GM12878 (cell line): ENCODE measurements at regions not wholly inside any gene's neighbourhood (a gene's known extent, or its start where the extent isn't known, plus 50 kb on each side); places are given as distances from the start of the nearest gene placed in this dataset.

Experiments used
- ATAC-seq: fragments of 200-7000 bp; cut with Tn5 transposase; 3 replicates; pipeline ENCODE4 v1.9.1; 2020; ENCODE audit warnings: mild to moderate bottlenecking, moderate library complexity
- BruUV-seq: library from RNA; stranded (reverse); fragments of 400-500 nt; replicated peaks from 2 replicates; lab custom pipeline; 2021; lab: Mats Ljungman, UMichigan
- CTCF ChIA-PET: fragments of 300-600 bp; sonication (Branson Sonifier 250); formaldehyde crosslinking; extraction: SDS; loops from one replicate; lab custom pipeline; 2021; ENCODE audit warnings: inconsistent platforms; lab: Yijun Ruan, JAX
- POLR2A ChIA-PET: fragments of 350-600 bp; formaldehyde crosslinking; extraction: SDS; loops from one replicate; lab custom pipeline; 2021; ENCODE audit warnings: inconsistent platforms; lab: Charles Lee
- RAD21 ChIA-PET: fragments of 300-600 bp; sonication (Branson Sonifier 250); formaldehyde crosslinking; loops from one replicate; lab custom pipeline; 2023; ENCODE audit warnings: antibody characterized with exemption; ENCODE audit not compliant: unreplicated experiment; lab: Charles Lee
- SMC1A ChIA-PET: fragments of 300-600 bp; sonication (Branson Sonifier 250); formaldehyde crosslinking; loops from one replicate; lab custom pipeline; 2023; ENCODE audit not compliant: unreplicated experiment, uncharacterized antibody; lab: Charles Lee
- DNase-seq: peaks from one replicate; pipeline ENCODE4 v3.0.0-alpha.2; 2011; ENCODE audit warnings: low read depth, low spot score
- FAIRE-seq: peaks from 3 replicates; lab custom pipeline; 2011; peaks lifted over from hg19 to GRCh38; lab: Jason Lieb, UNC
- H2AFZ ChIP-seq: 2 replicates; pipeline ENCODE4 v1.6.0; 2011; ENCODE audit warnings: low read depth, low read length, control low read depth; ENCODE audit not compliant: control insufficient read depth
- H3K27ac ChIP-seq: 2 replicates; pipeline ENCODE4 v1.5.1; 2011; ENCODE audit warnings: control low read depth; ENCODE audit not compliant: control insufficient read depth, insufficient read depth
- H3K27me3 ChIP-seq, 2 experiments: replicated peaks in 1 of 2; 2 replicates each; pipeline versions ENCODE4 v1.6.0 to v1.6.1; 2011; ENCODE audit warnings: low read length in 1 of 2; ENCODE audit not compliant: control insufficient read depth in 2 of 2, insufficient read depth in 2 of 2
- H3K36me3 ChIP-seq, 2 experiments: 2 replicates each; pipeline ENCODE4 v1.5.1; 2011; ENCODE audit warnings: low read length in 1 of 2; ENCODE audit not compliant: control insufficient read depth in 2 of 2, insufficient read depth in 2 of 2
- H3K4me1 ChIP-seq: 2 replicates; pipeline ENCODE4 v1.6.1; 2011; ENCODE audit warnings: mild to moderate bottlenecking, low read length, moderate library complexity, mixed read lengths; ENCODE audit not compliant: control insufficient read depth, insufficient read depth
- H3K4me2 ChIP-seq: 2 replicates; pipeline ENCODE4 v1.6.0; 2011; ENCODE audit warnings: control low read depth; ENCODE audit not compliant: control insufficient read depth, insufficient read depth
- H3K4me3 ChIP-seq: fragments of 200-600 bp; sonication (generic); 2 replicates; pipeline ENCODE4 v1.5.1; 2016
- H3K79me2 ChIP-seq: 2 replicates; pipeline ENCODE4 v1.6.0; 2011; ENCODE audit warnings: low read length; ENCODE audit not compliant: control insufficient read depth, insufficient read depth
- H3K9ac ChIP-seq: 2 replicates; pipeline ENCODE4 v1.8.0; 2011; ENCODE audit warnings: low read length, control low read depth, mixed read lengths; ENCODE audit not compliant: control insufficient read depth, insufficient read depth
- H3K9me3 ChIP-seq: replicated peaks from 3 replicates; pipeline ENCODE4 v1.5.1; 2011; ENCODE audit warnings: mild to moderate bottlenecking, low read length; ENCODE audit not compliant: control insufficient read depth, insufficient read depth
- H4K20me1 ChIP-seq: 2 replicates; pipeline ENCODE4 v1.6.0; 2011; ENCODE audit not compliant: control insufficient read depth, insufficient read depth
- ASH2L ChIP-seq: fragments of 300-600, 200-600 bp; sonication (generic); IDR thresholded peaks from 2 replicates; pipeline ENCODE4 v1.6.1; 2017; ENCODE audit warnings: low read depth, mild to moderate bottlenecking, borderline replicate concordance
- ATF7 ChIP-seq: fragments of 450-650 bp; IDR thresholded peaks from 2 replicates; pipeline ENCODE4 v1.6.1; 2016; ENCODE audit warnings: low read depth, mild to moderate bottlenecking
- HCFC1 ChIP-seq: fragments of 150-350 bp; IDR thresholded peaks from 2 replicates; pipeline ENCODE4 v1.6.1; 2014; ENCODE audit warnings: low read length
- HSF1 ChIP-seq: fragments of 150-350 bp; IDR thresholded peaks from 2 replicates; pipeline ENCODE4 v1.6.1; 2014; ENCODE audit warnings: mild to moderate bottlenecking, low read depth, low read length
- MEF2A ChIP-seq: IDR thresholded peaks from 2 replicates; pipeline ENCODE4 v1.6.1; 2011; ENCODE audit warnings: low read depth, mild to moderate bottlenecking, low read length, moderate library complexity; ENCODE audit not compliant: insufficient read depth
- NR2C1 ChIP-seq: fragments of 450-650 bp; IDR thresholded peaks from 2 replicates; pipeline ENCODE4 v1.6.1; 2017; ENCODE audit warnings: antibody characterized with exemption, mild to moderate bottlenecking, moderate library complexity
- PAX5 ChIP-seq: IDR thresholded peaks from 2 replicates; pipeline ENCODE4 v1.6.1; 2011; ENCODE audit warnings: low read depth, low read length, borderline replicate concordance
- POLR2AphosphoS2 ChIP-seq: IDR thresholded peaks from 2 replicates; pipeline ENCODE4 v1.6.1; 2011; ENCODE audit warnings: low read depth, mild to moderate bottlenecking, low read length, improper control_type of control experiment, moderate library complexity
- STAT1 ChIP-seq: fragments of 450-650 bp; conservative IDR thresholded peaks from 2 replicates; pipeline ENCODE4 v1.6.1; 2014; ENCODE audit warnings: antibody characterized with exemption, mild to moderate bottlenecking
- TCF7 ChIP-seq: IDR thresholded peaks from 2 replicates; pipeline ENCODE4 v1.6.1; 2014; ENCODE audit warnings: antibody characterized with exemption, borderline replicate concordance
- WGBS: methylation state at CpG from one replicate; pipeline ENCODE4 v1.1.6; 2016; ENCODE audit warnings: low lambda C conversion rate; ENCODE audit not compliant: insufficient replicate concordance, insufficient coverage; ENCODE audit errors: missing lambda C conversion rate; 5-methylcytosine and 5-hydroxymethylcytosine counted together
- in situ Hi-C: fragments of 300-500 bp; cut with MboI; formaldehyde crosslinking; loops from 9 replicates; pipeline ENCODE4 v1.14.3; 2018; ENCODE audit warnings: mixed read lengths
- intact Hi-C: fragments of 100-400 bp; cut with micrococcal nuclease; formaldehyde crosslinking; loops from one replicate; pipeline ENCODE4 v1.14.2; 2022; ENCODE audit not compliant: unreplicated experiment

- in situ Hi-C loops: no loop called here
- H2AFZ ChIP-seq: no peak overlapping the region
- intact Hi-C loops: no loop called here
- WGBS: 19% methylated on average over 9 of the region's 9 CpGs
- H3K27ac ChIP-seq: no peak overlapping the region
- TF ChIP-seq TCF7 (no peak), ATF7 (no peak), MEF2A (no peak), POLR2AphosphoS2 (no peak), NR2C1 (no peak), PAX5 (no peak), HSF1 (no peak), HCFC1 (no peak), ASH2L (no peak), STAT1 (no peak)
- DNase-seq: no peak
- SMC1A ChIA-PET: interaction anchor here (1.0 kb wide), 1 partner anchor 49 kb away, joined by 3 read pairs; no protein-coding TSS in a partner anchor
- RAD21 ChIA-PET: no interaction called here
- no TSS peak for BruUV-seq
- no peak for ATAC-seq
- CTCF ChIA-PET: no interaction called here
- no peak for FAIRE-seq
- no peak overlapping the region for H3K9ac ChIP-seq
- H3K4me3 ChIP-seq: no peak overlapping the region
- no peak overlapping the region for H3K4me2 ChIP-seq
- peaks cover 7% of the 10 kb centered on the region; the same call in 2 of the 3 replicates for H3K9me3 ChIP-seq
- peaks cover 0 to 10% of the 10 kb centered on the region in 2 experiments; a peak in 2 of 4 replicates for H3K27me3 ChIP-seq
- H4K20me1 ChIP-seq: no peaks in the 10 kb centered on the region
- no peaks in the 10 kb centered on the region for H3K4me1 ChIP-seq
- POLR2A ChIA-PET: interaction anchor here (0.7 kb wide), 1 partner anchor 99 kb away, joined by 11 read pairs; no protein-coding TSS in a partner anchor
- no peaks in the 10 kb centered on the region for H3K79me2 ChIP-seq
- H3K36me3 ChIP-seq: no peaks in the 10 kb centered on the region
Measured at GRCh38 chr13:110797230-110797877, 83.9 kb downstream of the ING1 start.
